NT2/D1 (cell line): ENCODE measurements at regions not wholly inside any gene's neighbourhood (a gene's known extent, or its start where the extent isn't known, plus 50 kb on each side); places are given as distances from the start of the nearest gene placed in this dataset.

ENCODE experiments used
- DNase-seq: peaks from one replicate; pipeline ENCODE4 v3.0.0-alpha.2; 2011; ENCODE audit warnings: low read depth, low spot score
- H3K27me3 ChIP-seq: 2 replicates; pipeline ENCODE4 v1.6.0; 2011; ENCODE audit warnings: mild to moderate bottlenecking; ENCODE audit not compliant: insufficient read length, insufficient read depth
- H3K36me3 ChIP-seq: 2 replicates; pipeline ENCODE4 v1.6.1; 2011; ENCODE audit warnings: mild to moderate bottlenecking, low read length, mixed read lengths; ENCODE audit not compliant: insufficient read depth, insufficient read length
- H3K4me1 ChIP-seq: 2 replicates; pipeline ENCODE4 v1.5.1; 2011; ENCODE audit not compliant: insufficient read depth, insufficient read length
- H3K4me3 ChIP-seq: 2 replicates; pipeline ENCODE4 v1.5.1; 2011; ENCODE audit warnings: low read depth; ENCODE audit not compliant: insufficient read length
- H3K9ac ChIP-seq: 2 replicates; pipeline ENCODE4 v1.6.0; 2011; ENCODE audit warnings: low read depth; ENCODE audit not compliant: insufficient read length
- H3K9me3 ChIP-seq: 2 replicates; pipeline ENCODE4 v1.5.1; 2011; ENCODE audit warnings: mild to moderate bottlenecking, low read length; ENCODE audit not compliant: insufficient read depth
- SUZ12 ChIP-seq: IDR thresholded peaks from 2 replicates; pipeline ENCODE4 v1.6.1; 2011; ENCODE audit not compliant: insufficient read length, insufficient read depth; ENCODE audit errors: extremely low read depth
- YY1 ChIP-seq: IDR thresholded peaks from 2 replicates; pipeline ENCODE4 v1.6.1; 2011; ENCODE audit not compliant: insufficient read length, insufficient read depth
- ZNF274 ChIP-seq: IDR thresholded peaks from 2 replicates; pipeline ENCODE4 v1.6.1; 2011; ENCODE audit warnings: mild to moderate bottlenecking, low read depth, low read length

DNA sequence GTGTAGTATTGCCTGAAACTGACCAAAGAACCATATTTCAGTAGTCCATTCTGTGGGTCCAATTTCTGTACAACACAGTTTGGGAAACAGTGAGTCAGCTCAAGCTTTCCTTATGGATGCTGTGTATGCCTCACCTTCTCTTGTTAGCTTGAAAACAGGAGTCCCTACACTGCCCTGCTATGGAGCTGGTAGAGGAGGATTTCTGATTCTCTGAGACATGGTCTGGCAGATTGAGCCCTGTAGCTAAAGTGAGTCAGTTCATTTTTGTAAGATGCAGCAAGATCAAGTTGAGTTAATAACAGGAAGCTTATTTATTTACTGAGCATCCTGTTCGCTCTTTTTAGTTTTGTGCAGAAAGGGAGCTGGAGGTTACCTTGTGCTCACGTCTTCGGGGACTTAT lies 424.1 kb upstream of the RBMS3 start:
- H3K36me3 ChIP-seq = no peaks in the 10 kb centered on the region
- no peak overlapping the region for H3K4me3 ChIP-seq
- H3K27me3 ChIP-seq = no peaks in the 10 kb centered on the region
- no peak for DNase-seq
- H3K4me1 ChIP-seq = no peaks in the 10 kb centered on the region
- TF ChIP-seq SUZ12 = no peak
- no peaks in the 10 kb centered on the region for H3K9me3 ChIP-seq
- H3K9ac ChIP-seq = no peak overlapping the region

DNA sequence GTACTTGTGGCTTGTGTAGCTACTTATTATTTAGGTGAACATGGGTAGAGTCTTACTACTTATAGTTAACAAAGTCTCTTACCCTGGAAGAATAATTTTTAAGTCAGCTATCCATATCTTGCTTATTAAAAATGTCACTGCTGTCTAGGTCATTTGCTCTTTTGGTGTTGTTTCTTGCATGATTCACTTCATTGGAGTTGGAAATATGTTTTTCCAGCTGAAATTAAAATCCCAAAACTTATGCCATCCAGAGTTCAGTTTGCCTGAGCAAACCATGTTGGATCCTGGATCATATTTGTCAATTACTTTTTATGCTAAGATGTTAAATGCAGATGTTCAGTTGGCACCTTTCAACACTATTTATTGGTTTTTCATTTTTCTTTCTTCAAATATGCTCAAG lies 421.0 kb upstream of the RBMS3 start:
- no peak for DNase-seq
- no peaks in the 10 kb centered on the region for H3K27me3 ChIP-seq
- H3K36me3 ChIP-seq = no peaks in the 10 kb centered on the region
- TF ChIP-seq YY1 = no peak
- TF ChIP-seq SUZ12 = no peak
- TF ChIP-seq ZNF274 = no peak
- H3K4me3 ChIP-seq = no peak overlapping the region
- H3K4me1 ChIP-seq = no peaks in the 10 kb centered on the region
- no peaks in the 10 kb centered on the region for H3K9me3 ChIP-seq
- no peak overlapping the region for H3K9ac ChIP-seq

DNA sequence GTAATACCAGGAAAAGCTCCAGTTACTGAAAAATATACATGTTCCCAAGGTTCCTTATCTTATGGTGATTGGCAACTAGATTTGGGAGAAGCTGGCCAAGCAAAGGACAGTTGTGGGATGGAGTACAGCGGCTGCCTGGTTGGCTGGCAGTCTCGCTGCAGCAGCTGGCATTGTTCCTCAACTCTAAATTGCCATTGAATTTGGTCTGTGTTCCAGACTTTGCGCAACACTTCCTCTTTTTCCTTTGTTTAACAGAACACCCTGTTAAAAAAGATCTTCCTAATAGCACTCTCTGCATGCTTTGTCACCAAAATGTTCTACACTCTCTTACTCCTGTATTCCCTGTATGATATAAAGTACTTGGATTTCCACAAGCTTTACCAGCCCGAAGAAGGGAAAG lies 420.6 kb upstream of the RBMS3 start:
- H3K36me3 ChIP-seq = no peaks in the 10 kb centered on the region
- no peaks in the 10 kb centered on the region for H3K4me1 ChIP-seq
- TF ChIP-seq ZNF274 (no peak), YY1 (no peak), SUZ12 (no peak)
- no peak for DNase-seq
- no peak overlapping the region for H3K9ac ChIP-seq
- no peak overlapping the region for H3K4me3 ChIP-seq
- no peaks in the 10 kb centered on the region for H3K9me3 ChIP-seq
- H3K27me3 ChIP-seq = no peaks in the 10 kb centered on the region

DNA sequence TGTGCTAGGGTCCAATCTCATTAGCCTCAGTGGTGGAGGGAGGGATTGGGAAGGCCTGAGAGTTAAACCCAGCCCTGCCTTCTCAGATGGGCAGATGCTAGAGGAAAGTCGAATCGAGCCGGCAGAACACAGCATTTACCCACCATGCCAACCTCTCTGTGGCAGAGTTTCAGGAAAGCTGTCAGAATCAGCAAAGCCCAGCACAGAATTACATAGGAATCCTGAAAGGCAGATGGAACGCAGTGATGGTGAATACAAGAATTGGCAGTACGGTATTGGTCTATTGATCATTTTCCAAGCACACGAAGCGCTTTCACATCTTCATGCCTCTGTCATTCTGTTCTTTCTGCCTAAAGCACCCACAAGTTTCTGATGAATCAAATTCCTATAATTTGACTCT lies 417.7 kb upstream of the RBMS3 start:
- DNase-seq = no peak
- no peaks in the 10 kb centered on the region for H3K27me3 ChIP-seq
- no peaks in the 10 kb centered on the region for H3K4me1 ChIP-seq
- TF ChIP-seq SUZ12 (no peak), ZNF274 (no peak), YY1 (no peak)
- no peaks in the 10 kb centered on the region for H3K9me3 ChIP-seq
- H3K4me3 ChIP-seq = no peak overlapping the region
- H3K36me3 ChIP-seq = no peaks in the 10 kb centered on the region
- no peak overlapping the region for H3K9ac ChIP-seq

DNA sequence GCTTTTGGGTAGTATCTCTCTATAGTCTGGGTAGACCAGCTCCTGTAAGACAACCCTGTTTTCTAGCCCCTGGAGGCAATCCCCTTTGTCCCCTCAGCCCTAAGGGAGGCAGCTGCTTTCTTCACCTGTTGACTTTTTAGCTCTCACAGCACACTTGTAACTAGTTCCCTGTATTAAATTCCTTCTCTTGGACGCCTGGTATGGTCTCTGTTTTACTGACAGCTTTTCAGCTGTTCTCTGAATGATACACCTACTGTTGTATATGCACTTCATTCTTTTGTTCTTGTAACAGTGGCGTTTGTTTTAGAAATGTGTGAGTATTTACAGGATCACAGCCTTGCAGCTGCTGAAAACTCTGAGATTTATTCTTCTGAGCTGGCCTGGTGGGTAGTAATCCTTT lies 413.0 kb upstream of the RBMS3 start:
- Histone ChIP-seq H3K36me3 (no peaks in the 10 kb centered on the region), H3K9ac (no peak overlapping the region), H3K4me1 (no peaks in the 10 kb centered on the region), H3K4me3 (no peak overlapping the region), H3K9me3 (no peaks in the 10 kb centered on the region), H3K27me3 (no peaks in the 10 kb centered on the region)
- TF ChIP-seq SUZ12 = no peak
- TF ChIP-seq YY1 = no peak
- no peak for DNase-seq

DNA sequence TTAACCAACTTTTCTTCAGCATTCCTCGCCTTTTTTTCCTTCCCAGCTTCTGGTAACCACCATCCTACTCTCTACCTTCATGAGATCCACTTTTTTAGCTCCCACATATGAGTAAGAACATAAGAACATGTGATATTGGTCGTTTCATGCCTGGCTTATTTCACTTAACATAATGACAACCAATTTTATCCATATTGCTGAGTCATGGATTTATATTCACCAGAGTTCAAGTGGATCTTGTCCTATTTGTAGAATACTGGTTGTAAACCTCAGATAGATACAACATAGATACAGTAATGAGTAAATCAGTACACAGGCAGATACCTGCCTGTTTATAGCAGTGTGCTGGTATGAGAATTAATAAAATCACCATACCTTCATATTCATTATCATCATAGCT lies 412.0 kb upstream of the RBMS3 start:
- H3K4me3 ChIP-seq = no peak overlapping the region
- no peak overlapping the region for H3K9ac ChIP-seq
- DNase-seq = no peak
- H3K27me3 ChIP-seq = no peaks in the 10 kb centered on the region
- H3K4me1 ChIP-seq = no peaks in the 10 kb centered on the region
- H3K36me3 ChIP-seq = no peaks in the 10 kb centered on the region
- H3K9me3 ChIP-seq = no peaks in the 10 kb centered on the region
- no peak for TF ChIP-seq YY1
- no peak for TF ChIP-seq ZNF274
- no peak for TF ChIP-seq SUZ12

DNA sequence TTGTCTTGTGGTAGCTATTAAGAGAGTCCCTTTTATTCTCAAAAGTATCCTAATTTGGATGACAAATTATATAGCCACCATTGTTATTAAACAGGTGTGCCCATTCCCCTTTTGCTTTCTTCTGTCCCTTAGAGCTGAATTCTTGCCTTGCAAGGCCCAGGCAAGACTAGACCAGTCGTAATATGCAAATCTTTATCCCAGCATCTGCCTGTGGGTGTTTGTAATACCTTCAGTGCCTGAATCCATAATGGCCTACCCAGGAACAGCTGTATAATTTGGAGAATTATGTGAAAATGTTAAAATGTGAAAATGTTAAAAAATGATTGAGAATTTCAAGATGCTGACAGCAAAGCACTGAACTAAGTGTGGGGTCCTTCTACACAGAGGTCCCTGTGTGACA lies 403.0 kb upstream of the RBMS3 start:
- Histone ChIP-seq H3K4me3 (no peak overlapping the region), H3K9me3 (no peaks in the 10 kb centered on the region), H3K9ac (no peak overlapping the region), H3K27me3 (no peaks in the 10 kb centered on the region), H3K36me3 (no peaks in the 10 kb centered on the region), H3K4me1 (no peaks in the 10 kb centered on the region)
- TF ChIP-seq ZNF274 (no peak), YY1 (no peak), SUZ12 (no peak)
- no peak for DNase-seq

DNA sequence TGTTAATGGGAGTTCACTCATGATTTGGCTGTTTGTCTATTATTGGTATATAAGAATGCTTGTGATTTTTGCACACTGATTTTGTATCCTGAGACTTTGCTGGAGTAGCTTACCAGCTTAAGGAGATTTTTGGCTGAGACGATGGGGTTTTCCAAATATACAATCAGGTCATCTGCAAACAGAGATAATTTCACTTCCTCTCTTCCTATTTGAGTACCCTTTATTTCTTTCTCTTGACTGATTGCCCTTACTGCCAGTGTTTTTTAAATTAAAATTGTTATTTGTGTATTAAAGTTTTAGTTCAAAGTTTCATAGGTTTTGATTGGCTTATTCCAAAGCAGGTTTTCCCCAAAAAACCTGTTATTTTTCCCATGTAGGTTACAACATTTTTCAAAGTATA lies 390.5 kb upstream of the RBMS3 start:
- DNase-seq = no peak
- H3K9ac ChIP-seq = no peak overlapping the region
- no peaks in the 10 kb centered on the region for H3K27me3 ChIP-seq
- no peaks in the 10 kb centered on the region for H3K4me1 ChIP-seq
- no peaks in the 10 kb centered on the region for H3K36me3 ChIP-seq
- TF ChIP-seq SUZ12 (no peak), YY1 (no peak), ZNF274 (no peak)
- no peaks in the 10 kb centered on the region for H3K9me3 ChIP-seq
- no peak overlapping the region for H3K4me3 ChIP-seq
